ENCODE measurements at regions not wholly inside any gene's neighbourhood (a gene's known extent, or its start where the extent isn't known, plus 50 kb on each side); places are given as distances from the start of the nearest gene placed in this dataset.

- TF ChIP-seq FOXK2 (IDR thresholded peaks at IDR 0.05) (no peak), LEF1 (IDR thresholded peaks at IDR 0.05; ENCODE audit: borderline replicate concordance) (no peak), NFRKB (IDR thresholded peaks at IDR 0.05) (no peak), TARDBP (IDR thresholded peaks at IDR 0.05) (no peak), PKNOX1 (IDR thresholded peaks at IDR 0.05) (no peak), ARNT (IDR thresholded peaks at IDR 0.05) (no peak), ELF4 (IDR thresholded peaks at IDR 0.05) (no peak), CTBP1 (IDR thresholded peaks at IDR 0.05; ENCODE audit: borderline replicate concordance) (no peak), SUZ12 (IDR thresholded peaks at IDR 0.05) (no peak), ZNF384 (IDR thresholded peaks at IDR 0.05) (no peak), FOXM1 (IDR thresholded peaks at IDR 0.05; ENCODE audit: borderline replicate concordance) (no peak), BHLHE40 (IDR thresholded peaks at IDR 0.05; ENCODE audit: borderline replicate concordance) (no peak), FOXA1 (IDR thresholded peaks at IDR 0.05) (no peak), HDGF (IDR thresholded peaks at IDR 0.05; ENCODE audit: borderline replicate concordance) (no peak)
Observed at GRCh38 chr11:130703489-130704190, 212.6 kb downstream of the SNX19 start.

Measured in HEK293T (cell line).